ENCODE measurements at regions not wholly inside any gene's neighbourhood (a gene's known extent, or its start where the extent isn't known, plus 50 kb on each side); places are given as distances from the start of the nearest gene placed in this dataset.
"Not testable (repeated sequence)": the region's sequence is repeated elsewhere in the genome, so short reads cannot be mapped to it uniquely, and the experiment has no call there.

DNA sequence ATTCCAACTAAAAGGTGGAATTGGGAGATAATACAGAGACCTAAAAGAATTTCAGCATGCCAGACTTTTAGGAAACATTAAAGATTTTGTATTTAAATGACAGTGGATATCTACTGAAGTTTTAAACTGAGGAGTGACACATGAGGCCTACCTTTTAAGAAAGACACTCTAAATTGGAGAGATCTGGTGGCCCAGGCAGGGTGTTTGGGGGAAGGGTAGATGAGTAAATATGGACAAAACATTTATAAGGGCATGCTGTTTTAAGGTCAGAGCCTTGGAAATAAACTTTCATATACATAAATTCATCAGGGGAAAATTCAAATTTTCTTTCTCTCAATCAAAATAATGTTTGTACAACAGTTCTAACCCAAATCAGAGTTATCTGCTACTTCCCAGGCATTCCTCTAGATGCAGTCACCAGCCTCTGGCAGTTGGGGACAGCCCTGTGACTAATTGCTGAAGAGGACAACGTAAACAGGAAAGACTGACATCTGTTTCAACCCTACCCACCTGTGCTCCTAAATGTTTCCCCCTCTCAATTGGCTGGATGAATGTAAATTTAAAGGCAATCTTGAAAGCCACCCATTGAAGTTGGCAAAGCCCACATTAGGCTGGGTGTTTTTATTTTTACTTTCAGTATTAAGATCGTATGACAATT is 1646.9 kb upstream of the ADGRL3 start:
- DNase-seq (no peak), ATAC-seq (ENCODE audit: poor library complexity) (no peak)
- intact Hi-C loops (cut with DNase I): no loop called here

DNA sequence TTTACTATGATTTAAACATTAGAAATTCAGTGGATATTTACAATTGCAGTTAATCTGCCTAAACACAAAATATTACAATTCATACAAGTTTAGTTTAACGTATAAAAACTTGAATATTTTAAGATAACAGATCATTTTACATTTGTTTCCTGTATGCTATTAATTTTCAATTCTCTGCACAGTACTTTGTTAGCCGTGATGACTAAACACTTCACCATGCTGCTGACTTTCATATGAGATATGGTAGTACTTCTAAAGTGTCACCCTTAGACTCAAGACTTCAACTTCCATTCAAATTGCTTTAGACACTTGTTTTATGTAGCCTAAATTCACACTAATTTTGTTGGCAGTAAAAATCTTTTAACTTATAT is 1646.4 kb upstream of the ADGRL3 start:
- DNase-seq: no peak
- ATAC-seq (ENCODE audit: poor library complexity): no peak
- intact Hi-C loops (cut with DNase I): no loop called here

DNA sequence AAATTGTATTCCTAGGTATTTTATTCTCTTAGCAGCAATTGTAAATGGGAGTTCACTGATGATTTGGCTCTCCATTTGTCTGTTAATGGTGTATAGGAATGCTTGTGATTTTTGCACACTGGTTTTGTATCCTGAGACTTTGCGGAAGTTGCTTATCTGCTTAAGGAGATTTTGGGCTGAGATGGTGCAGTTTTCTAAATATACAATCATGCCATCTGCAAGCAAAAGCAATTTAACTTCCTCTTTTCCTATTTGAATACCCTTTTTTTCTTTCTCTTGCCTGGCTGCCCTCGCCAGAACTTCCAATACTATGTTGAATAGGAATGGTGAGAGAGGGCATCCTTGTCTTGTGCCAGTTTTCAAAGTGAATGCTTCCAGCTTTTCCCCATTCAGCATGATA is 1643.9 kb upstream of the ADGRL3 start:
- DNase-seq; ATAC-seq (ENCODE audit: poor library complexity); intact Hi-C loops (cut with DNase I): not testable (repeated sequence)

DNA sequence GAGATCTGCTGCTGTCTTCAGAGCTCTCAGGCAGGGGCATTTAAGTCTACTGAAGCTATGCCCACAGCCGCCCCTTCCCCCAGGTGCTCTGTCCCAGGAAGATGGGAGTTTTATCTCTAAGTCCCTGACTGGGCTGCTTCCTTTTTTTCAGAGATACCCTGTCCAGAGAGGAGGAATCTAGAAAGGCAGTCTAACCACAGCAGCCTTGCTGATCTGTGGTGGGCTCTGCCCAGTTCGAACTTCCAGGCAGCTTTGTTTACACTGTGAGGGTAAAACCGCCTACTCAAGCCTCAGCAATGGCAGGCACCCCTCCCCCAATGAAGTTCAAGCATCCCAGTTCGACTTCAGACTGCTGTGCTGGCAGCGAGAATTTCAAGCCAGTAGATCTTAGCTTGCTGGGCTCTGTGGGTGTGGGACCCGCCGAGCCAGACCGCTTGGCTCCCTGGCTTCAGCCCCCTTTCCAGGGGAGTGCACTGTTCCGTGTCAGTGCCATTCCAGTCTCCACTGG is 1639.9 kb upstream of the ADGRL3 start:
- intact Hi-C loops (cut with DNase I); DNase-seq; ATAC-seq (ENCODE audit: poor library complexity): not testable (repeated sequence)

DNA sequence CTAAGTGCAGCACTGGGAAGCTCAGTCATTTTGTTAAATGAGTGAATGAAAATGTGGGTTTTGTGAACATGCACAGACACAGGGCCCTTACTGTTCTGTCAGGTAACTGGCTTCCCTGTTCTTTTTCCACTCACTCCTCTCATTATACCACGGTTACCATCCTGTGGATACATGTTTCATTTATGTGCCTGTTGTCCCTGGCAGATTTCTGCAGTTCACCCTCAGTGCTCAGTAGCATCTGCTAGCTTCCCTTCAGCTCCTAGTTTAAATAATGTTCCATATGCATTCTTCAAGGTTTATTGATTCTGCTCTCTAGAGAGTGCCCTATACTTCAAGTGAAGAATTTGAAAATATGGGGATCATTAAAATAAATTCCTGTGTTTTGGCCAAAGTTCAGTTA is 1634.3 kb upstream of the ADGRL3 start:
- no peak for DNase-seq
- ATAC-seq (ENCODE audit: poor library complexity): no peak
- intact Hi-C loops (cut with DNase I): no loop called here

DNA sequence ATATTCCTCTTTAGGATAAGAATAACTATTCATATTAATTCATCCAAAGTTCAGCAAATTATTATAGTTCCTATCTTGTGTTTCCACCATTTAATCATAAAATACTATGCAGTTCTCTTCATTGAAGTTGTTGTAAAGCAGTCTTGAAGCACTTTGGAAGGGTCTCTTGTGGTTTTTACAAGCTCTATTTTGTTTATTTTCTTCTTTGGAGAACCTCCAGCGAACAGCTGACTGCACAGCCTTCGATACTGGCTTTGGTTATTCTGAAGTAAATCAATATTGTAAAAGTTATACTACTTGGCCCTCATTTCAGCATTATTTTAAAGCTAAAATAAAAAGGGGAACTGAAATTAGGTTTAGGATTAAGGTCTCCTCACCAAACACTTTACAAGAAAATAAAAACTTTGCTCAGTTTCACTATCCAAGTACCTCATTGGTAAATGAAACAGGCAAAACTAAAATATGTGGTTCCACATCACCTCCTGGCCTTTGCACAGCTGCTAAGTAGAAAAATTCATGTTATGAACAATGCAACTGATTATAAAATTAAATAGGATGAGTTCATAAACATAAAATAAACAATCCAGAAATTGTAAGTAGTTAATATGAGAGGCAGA is 1629.2 kb upstream of the ADGRL3 start:
- DNase-seq: no peak
- ATAC-seq (ENCODE audit: poor library complexity): no peak
- intact Hi-C loops (cut with DNase I): no loop called here

DNA sequence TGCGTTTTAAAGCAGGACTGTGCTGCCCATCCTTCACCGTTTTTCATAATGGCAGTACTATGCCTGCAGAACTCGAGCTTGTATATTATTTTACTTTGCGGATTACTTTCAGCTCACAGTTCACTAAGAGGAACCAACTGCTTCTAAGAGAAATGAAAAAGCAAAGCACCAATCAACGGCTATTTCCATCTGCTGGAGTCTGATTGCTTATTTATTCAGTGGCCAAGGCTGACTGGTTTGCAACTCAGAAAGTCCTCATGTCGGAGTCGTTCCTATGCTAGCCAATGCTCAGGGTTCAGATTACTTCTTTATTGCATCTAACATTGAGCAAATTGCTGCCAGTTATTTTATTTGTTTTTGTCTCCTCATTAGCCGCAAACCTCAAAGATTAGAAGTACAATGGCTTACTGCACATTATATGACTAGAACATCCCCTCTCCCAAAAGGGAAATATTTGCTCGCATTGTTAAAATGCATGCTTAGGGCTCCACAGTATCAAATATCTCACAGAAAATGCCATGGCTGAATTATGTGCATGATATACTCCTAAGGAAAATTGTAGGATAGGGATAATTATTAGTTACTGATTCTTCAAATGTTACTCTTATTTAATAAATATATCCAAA is 1628.2 kb upstream of the ADGRL3 start:
- intact Hi-C loops (cut with DNase I): no loop called here
- DNase-seq (no peak), ATAC-seq (ENCODE audit: poor library complexity) (no peak)

DNA sequence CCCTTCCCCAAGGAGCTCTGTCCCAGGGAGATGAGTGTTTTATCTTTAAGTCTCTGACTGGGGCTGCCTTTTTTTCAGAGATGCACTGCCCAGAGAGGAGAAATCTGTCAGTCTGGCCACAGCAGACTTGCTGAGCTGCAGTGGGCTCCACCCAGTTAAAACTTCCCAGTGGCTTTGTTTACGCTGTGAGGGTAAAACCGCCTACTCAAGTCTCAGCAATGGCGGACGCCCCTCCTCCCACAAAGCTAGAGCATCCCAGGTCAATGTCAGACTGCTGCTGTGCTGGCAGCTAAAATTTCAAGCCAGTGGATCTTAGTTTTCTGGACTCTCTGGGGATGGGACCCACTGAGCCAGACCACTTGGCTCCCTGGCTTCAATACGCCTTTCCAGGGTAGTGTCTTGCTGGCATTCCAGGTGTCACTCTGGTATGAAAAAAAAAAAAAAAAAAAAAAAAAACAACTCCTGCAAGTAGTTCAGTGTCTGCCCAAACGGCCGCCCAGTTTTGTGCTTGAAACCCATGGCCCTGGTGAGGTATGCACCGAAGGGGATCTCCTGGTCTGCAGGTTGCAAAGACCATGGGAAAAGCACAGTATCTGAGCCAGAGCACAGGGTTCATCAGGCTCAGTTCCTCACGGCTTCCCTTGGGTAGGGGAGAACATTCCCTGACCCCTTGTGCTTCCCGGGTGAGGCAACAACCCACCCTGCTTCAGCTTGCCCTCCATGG is 1616.1 kb upstream of the ADGRL3 start:
- intact Hi-C loops (cut with DNase I): no loop called here
- DNase-seq: no peak
- ATAC-seq (ENCODE audit: poor library complexity): no peak

DNA sequence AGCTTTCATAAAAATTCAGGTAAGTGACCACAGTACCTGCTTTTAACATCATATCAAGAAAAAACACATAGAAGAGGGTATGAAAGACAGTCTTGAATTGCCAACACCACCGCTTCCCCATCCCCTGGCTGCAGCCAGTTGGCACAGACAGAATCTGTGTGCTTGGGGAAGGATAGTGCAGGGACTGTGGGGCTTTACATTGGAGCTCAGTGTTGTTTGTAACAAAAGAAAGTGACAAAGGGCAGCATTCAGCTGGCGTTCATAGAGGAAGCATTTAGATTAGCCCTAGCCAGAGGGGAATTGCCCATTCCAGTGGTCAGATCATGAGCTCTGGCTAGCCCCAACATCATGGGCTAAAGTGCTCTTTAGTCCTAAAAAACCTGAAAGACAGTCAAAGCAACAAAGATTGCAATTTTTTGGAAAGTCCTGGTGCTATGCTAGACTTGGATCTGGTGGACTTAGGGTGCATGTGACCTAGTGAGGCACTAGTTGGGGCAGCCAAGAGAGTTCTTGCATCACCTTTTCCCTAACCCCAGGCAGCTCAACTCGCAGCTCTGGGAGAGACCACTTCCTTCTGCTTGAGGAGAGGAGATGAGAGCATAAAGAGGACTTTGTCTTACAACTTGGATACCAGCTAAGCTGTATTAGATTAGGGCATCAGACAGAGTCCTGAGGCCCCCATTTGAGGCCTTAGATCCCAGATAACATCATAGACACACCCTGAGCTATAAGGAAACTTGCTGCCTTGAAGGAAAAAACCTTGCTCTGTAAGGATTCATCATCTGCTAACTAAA is 1602.4 kb upstream of the ADGRL3 start:
- DNase-seq: no peak
- intact Hi-C loops (cut with DNase I): no loop called here
- ATAC-seq (ENCODE audit: poor library complexity): no peak

DNA sequence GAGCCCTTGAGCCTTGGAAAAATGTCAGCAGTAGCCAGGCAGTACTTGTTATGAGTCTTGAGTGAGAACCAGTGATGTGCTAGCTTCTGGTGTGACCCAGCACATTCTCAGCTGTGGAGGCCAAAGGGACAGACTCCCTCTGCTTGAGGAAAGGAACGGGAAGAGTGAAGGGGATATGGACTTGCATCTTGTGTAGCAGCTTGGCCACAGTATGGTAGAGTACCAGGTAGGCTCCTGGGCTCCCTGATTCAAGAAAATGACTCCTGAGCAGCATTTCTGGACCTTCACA is 1601.9 kb upstream of the ADGRL3 start:
- DNase-seq (no peak), ATAC-seq (ENCODE audit: poor library complexity) (no peak)
- intact Hi-C loops (cut with DNase I): no loop called here

DNA sequence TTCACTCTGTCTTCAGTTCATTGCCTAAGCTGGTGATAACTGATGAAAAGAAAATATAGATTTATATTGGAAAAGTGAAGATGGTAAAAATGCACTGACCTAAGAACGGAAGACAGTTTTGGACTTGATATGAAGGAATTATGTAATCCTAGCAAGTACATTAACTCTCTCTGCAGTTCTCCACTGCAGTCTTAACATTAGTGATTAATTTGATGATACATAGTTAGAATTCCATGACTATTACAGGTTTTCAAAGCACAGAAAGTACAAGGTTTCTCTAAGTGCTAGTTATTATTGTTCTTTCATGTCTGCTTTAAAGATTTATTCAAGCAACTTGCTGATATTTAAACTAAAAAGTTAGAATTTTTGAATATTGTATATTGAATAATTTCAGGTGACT is 1591.7 kb upstream of the ADGRL3 start:
- DNase-seq (no peak), ATAC-seq (ENCODE audit: poor library complexity) (no peak)
- intact Hi-C loops (cut with DNase I): no loop called here

DNA sequence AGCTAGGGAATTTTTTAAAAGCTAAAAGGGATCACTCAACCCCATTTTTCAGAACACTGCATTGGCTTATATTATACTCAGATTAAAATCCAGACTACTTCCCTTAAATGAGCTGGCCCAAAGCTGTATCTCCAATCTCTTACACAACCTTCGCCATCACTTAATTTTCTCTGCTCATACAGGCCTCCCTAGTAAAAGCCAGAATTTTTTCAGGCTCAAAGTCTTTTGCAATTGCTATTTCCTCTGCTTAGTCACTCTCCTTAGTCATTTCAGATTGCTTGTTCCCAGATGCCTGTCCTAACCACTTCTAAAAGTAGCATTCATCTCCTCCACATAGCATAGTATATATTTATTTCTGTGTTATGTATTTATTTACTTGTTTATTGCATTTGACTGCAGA is 1587.9 kb upstream of the ADGRL3 start:
- ATAC-seq (ENCODE audit: poor library complexity) (no peak), DNase-seq (no peak)
- intact Hi-C loops (cut with DNase I): no loop called here

DNA sequence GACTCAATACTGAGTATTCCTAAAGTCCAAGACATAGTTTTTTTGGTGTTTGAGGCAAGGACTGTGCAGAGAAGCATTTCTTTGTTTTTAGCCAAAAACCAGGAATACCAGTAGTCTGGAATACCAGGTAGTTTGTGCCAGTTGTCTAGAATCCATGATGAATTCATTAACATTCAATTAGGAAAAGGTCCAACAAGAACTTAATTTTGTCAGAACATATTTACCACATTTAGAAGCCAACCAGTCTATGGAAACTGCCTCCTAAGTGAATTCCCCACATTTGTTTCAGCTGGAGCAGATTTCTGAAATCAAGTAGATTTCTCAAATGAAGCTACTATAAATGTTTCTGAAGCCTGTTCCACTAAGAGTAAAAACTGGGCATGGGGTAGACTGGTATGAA is 1584.8 kb upstream of the ADGRL3 start:
- intact Hi-C loops (cut with DNase I): no loop called here
- ATAC-seq (ENCODE audit: poor library complexity) (no peak), DNase-seq (no peak)

DNA sequence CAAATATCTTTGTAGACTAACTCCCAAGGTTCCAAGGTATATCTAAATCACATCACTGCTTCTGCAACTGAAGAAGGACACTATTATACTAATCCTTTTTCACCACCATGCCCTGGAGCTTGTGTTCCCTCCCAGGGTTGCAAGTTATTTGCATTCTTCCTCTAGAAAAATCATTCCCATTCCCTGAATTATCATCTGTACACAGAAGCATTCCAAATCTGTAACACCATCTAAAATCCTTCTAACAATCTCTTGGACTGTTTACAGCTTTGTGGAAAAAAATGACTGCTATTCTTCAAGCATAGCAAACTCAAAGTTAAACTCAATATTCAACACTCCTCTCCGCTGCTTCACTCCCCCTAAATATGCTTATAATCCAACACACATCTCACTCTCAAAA is 1570.8 kb upstream of the ADGRL3 start:
- DNase-seq (no peak), ATAC-seq (ENCODE audit: poor library complexity) (no peak)
- intact Hi-C loops (cut with DNase I): no loop called here

DNA sequence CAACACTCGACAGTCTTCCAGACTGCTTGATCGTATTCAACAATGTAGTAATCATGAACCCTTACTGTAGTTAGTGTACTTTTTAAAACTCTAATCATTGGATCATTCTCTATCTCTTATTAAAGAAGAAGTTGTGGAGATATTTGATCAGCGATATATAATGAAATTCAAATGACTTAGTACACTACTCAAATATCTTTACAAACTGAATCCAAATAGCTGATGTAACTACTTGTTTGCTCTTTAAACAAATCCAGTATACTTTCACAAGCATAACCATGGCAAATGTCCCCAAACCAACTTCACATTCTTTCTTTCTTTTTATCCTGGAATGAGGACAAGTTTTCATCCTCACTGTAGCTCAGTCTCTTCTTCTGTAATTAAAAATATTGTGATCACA is 1569.9 kb upstream of the ADGRL3 start:
- DNase-seq (no peak), ATAC-seq (ENCODE audit: poor library complexity) (no peak)
- intact Hi-C loops (cut with DNase I): no loop called here

DNA sequence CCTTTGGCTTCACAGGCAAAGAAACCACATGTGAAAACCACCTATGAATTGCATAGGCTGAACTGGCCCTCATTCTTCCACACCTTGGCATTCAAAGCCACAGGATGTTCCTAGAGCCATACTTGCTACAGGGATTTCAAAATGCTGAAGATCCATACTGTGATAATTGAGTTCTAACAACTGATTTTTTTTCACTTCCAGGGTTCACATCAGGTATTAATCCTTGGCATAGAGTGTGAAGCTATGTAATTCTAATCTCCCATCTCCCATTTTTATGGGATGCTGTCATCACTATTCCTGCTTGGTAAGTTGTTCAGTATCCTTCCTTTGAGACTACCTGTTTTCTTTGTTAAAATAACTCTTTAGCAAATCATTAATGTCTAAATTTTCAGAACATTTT is 1569.2 kb upstream of the ADGRL3 start:
- DNase-seq (no peak), ATAC-seq (ENCODE audit: poor library complexity) (no peak)
- intact Hi-C loops (cut with DNase I): no loop called here

DNA sequence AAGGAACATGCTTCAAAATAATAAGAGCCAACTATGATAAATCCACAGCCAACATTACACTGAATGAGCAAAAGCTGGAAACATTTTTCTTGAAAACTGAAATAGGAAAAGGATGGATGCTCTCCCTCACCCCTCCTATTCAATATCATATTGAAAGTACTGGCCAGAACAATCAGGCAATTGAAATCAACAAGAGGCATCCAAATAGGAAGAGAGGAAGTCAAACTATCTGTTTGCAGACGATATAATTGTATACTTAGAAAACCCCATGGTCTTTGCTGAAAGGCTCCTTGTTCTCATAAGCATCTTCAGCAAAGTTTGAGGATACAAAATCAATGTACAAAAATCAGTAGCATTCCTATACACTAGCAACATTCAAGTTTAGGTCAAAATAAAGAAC is 1562.5 kb upstream of the ADGRL3 start:
- intact Hi-C loops (cut with DNase I): no loop called here
- ATAC-seq (ENCODE audit: poor library complexity): no peak

DNA sequence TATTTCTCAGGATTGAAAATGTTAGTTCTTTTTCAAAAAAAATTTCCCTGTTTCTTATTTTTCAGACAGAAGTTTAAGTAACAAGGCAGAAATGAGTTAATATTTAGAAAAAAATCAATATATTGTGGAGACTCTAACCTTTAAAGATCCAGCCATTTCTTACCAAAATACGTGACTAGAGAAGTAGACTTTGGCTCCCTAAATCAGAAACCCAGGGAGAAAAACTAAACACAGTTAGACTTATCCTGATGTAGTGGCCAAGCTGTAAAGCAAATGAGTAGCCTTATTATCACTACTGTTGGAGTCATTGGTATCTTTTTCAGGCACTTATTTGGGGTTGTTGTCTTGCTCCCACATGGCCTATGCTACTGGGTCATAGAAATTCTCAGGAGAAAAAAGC is 1556.4 kb upstream of the ADGRL3 start:
- ATAC-seq (ENCODE audit: poor library complexity): no peak
- no peak for DNase-seq
- intact Hi-C loops (cut with DNase I): no loop called here

More for the DNA sequence above, 1562.5 kb upstream of the ADGRL3 start:
- no peak for DNase-seq

DNA sequence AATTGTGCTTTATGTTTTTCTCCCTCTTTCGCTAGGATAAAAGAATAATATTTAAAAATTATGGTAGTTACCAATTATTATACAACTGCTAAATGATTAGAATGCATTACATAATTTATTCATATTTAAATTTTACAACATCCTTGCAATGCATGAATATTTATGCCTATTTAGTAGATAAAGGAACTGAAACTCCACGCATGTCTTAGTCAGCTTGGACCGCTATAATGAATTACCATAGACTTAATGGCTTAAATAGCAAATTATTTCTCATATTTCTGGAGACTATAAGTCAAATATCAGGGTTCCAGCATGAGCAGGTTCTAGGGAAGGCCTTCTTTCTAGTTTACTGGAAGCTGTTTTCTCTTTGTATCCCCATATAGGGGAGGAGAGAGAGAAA is 1555.4 kb upstream of the ADGRL3 start:
- no peak for ATAC-seq (ENCODE audit: poor library complexity)

More for the DNA sequence above, 1555.4 kb upstream of the ADGRL3 start:
- intact Hi-C loops (cut with DNase I): no loop called here
- DNase-seq: no peak

Data from Right ventricle myocardium superior (tissue), 1 donor.